ENCODE measurements at regions not wholly inside any gene's neighbourhood (a gene's known extent, or its start where the extent isn't known, plus 50 kb on each side); places are given as distances from the start of the nearest gene placed in this dataset.

DNA sequence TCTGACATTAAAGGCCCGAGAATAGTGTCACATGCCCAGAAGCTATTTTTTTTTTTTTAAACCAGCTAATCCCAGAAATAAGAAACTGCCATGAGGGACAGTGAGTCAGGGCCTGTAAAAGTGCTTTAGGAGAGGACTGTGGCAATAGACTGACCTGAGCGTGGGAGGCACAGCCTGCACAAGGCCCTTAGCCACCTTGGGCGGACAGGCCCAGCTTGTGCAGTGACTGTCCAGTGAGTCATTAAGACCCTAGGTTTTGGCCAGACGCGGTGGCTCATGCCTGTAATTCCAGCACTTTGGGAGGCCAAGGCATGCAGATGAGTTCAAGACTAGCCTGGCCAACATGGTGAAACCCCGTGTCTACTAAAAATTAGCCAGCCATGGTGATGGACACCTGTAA lies 343.0 kb upstream of the ZFHX3 start:
- no peak for FAIRE-seq
- no peak for ATAC-seq

More for the DNA sequence above, 343.0 kb upstream of the ZFHX3 start:
- Histone ChIP-seq H4K20me1 (ENCODE audit: insufficient read depth, low read length) (no peaks in the 10 kb centered on the region), H3K27me3 (ENCODE audit: control insufficient read depth in 1 of 2, insufficient read depth in 2 of 2, low read length in 2 of 2) (peaks cover 0 to 25% of the 10 kb centered on the region in 2 experiments; a peak in 3 of 5 replicates), H3K36me3 (replicated peaks in 1 of 2; ENCODE audit: control insufficient read depth in 1 of 2, insufficient read depth in 2 of 2, low read length in 2 of 2) (no peaks in the 10 kb centered on the region), H3K4me2 (ENCODE audit: low read depth, low read length) (no peak overlapping the region), H3K79me2 (ENCODE audit: insufficient read depth, low read length) (no peaks in the 10 kb centered on the region), H3K27ac (ENCODE audit: extremely low read length, insufficient read depth, low read length) (no peak overlapping the region), H2AFZ (ENCODE audit: low read length) (no peak overlapping the region), H3K4me3 (replicated peaks in 1 of 3; ENCODE audit: insufficient read depth in 1 of 3, low read depth in 2 of 3, low read length in 3 of 3) (no peak overlapping the region), H3K9me3 (ENCODE audit: low read length) (no peaks in the 10 kb centered on the region), H3K4me1 (ENCODE audit: insufficient read depth, low read length) (no peaks in the 10 kb centered on the region), H3K9ac (ENCODE audit: insufficient read depth, low read depth, low read length) (no peak overlapping the region)
- no peak for TF ChIP-seq RFX3 (CRISPR knock-in tag; IDR thresholded peaks at IDR 0.05)
- TF ChIP-seq ZNF589 (CRISPR knock-in tag; conservative IDR thresholded peaks at IDR 0.05): no peak
- no peak for TF ChIP-seq ZNF512 (CRISPR knock-in tag; IDR thresholded peaks at IDR 0.05)
- TF ChIP-seq, protein P1, sequence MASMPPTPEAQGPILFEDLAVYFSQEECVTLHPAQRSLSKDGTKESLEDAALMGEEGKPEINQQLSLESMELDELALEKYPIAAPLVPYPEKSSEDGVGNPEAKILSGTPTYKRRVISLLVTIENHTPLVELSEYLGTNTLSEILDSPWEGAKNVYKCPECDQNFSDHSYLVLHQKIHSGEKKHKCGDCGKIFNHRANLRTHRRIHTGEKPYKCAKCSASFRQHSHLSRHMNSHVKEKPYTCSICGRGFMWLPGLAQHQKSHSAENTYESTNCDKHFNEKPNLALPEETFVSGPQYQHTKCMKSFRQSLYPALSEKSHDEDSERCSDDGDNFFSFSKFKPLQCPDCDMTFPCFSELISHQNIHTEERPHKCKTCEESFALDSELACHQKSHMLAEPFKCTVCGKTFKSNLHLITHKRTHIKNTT (CRISPR knock-in tag; IDR thresholded peaks at IDR 0.05): no peak
- no peak for TF ChIP-seq ZNF501 (CRISPR knock-in tag; IDR thresholded peaks at IDR 0.05)
- no peak for TF ChIP-seq ZNF670 (CRISPR knock-in tag; IDR thresholded peaks at IDR 0.05; ENCODE audit: borderline replicate concordance)
- no peak for TF ChIP-seq SMAD9 (CRISPR knock-in tag; IDR thresholded peaks at IDR 0.05)
- TF ChIP-seq RFXAP (CRISPR knock-in tag; IDR thresholded peaks at IDR 0.05; ENCODE audit: borderline replicate concordance): no peak
- no peak for TF ChIP-seq FOXK2 (IDR thresholded peaks at IDR 0.05)
- TF ChIP-seq, protein P2, sequence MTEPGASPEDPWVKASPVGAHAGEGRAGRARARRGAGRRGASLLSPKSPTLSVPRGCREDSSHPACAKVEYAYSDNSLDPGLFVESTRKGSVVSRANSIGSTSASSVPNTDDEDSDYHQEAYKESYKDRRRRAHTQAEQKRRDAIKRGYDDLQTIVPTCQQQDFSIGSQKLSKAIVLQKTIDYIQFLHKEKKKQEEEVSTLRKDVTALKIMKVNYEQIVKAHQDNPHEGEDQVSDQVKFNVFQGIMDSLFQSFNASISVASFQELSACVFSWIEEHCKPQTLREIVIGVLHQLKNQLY (CRISPR knock-in tag; IDR thresholded peaks at IDR 0.05): no peak
- TF ChIP-seq ZNF720 (CRISPR knock-in tag; IDR thresholded peaks at IDR 0.05): no peak
- TF ChIP-seq DDIT3 (CRISPR knock-in tag; IDR thresholded peaks at IDR 0.05): no peak
- 57% methylated on average over 6 of the region's 6 CpGs for WGBS (ENCODE audit: low lambda C conversion rate)
- intact Hi-C loops (cut with micrococcal nuclease; ENCODE audit: unreplicated experiment): no loop called here
- in situ Hi-C loops (cut with HindIII; ENCODE audit: extremely low pct_ligation_motif_present, low pct_unique_long_range_greater_than_20kb): no loop called here
- no peak for DNase-seq (ENCODE audit: low spot score)
- ChIA-PET POLR2A (no interaction called here), CTCF (ENCODE audit: low intra/inter-chr PET ratio, low total read pairs) (no interaction called here)
- BruUV-seq (replicated peaks): no TSS peak

Measured in HepG2 (cell line).